ENCODE measurements at regions not wholly inside any gene's neighbourhood (a gene's known extent, or its start where the extent isn't known, plus 50 kb on each side); places are given as distances from the start of the nearest gene placed in this dataset.

- TF ChIP-seq CTCF (IDR thresholded peaks at IDR 0.05) (no peak), POLR2AphosphoS5 (IDR thresholded peaks at IDR 0.05) (no peak), POLR2A (IDR thresholded peaks at IDR 0.05) (no peak), EP300 (IDR thresholded peaks at IDR 0.05) (no peak)
Measured at GRCh38 chr11:96538622-96539021, 148.8 kb downstream of the JRKL start.

Data from sigmoid colon (tissue), 4 donors.